PC-3 (cell line): ENCODE measurements at regions not wholly inside any gene's neighbourhood (a gene's known extent, or its start where the extent isn't known, plus 50 kb on each side); places are given as distances from the start of the nearest gene placed in this dataset.
"Not testable (repeated sequence)": the region's sequence is repeated elsewhere in the genome, so short reads cannot be mapped to it uniquely, and the experiment has no call there.

Source experiments
- ATAC-seq: fragments of 200-7000 bp; cut with Tn5 transposase; 2 replicates; pipeline ENCODE4 v1.9.1; 2020; ENCODE audit warnings: mild to moderate bottlenecking, moderate library complexity
- BruUV-seq: library from RNA; stranded (reverse); fragments of 400-500 nt; replicated peaks from 2 replicates; lab custom pipeline; 2021; lab: Mats Ljungman, UMichigan
- CTCF ChIA-PET: fragments of 300-600 bp; sonication (Branson Sonifier 250); formaldehyde crosslinking; loops from one replicate; lab custom pipeline; 2022; ENCODE audit warnings: antibody characterized with exemption; lab: Charles Lee
- POLR2A ChIA-PET: fragments of 300-600 bp; sonication (Branson Sonifier 250); formaldehyde crosslinking; loops from one replicate; lab custom pipeline; 2022; ENCODE audit warnings: antibody characterized with exemption; ENCODE audit not compliant: unreplicated experiment; lab: Charles Lee
- DNase-seq: peaks from one replicate; pipeline ENCODE4 v3.0.0-alpha.2; 2015
- H2AFZ ChIP-seq: fragments of 300-600 bp; sonication (generic); 2 replicates; pipeline ENCODE4 v1.6.0; 2016; ENCODE audit warnings: antibody characterized with exemption, low read length
- H3F3A ChIP-seq: fragments of 300-600 bp; sonication (generic); one replicate; pipeline ENCODE4 v1.6.0; 2017; ENCODE audit warnings: antibody characterized with exemption, low read length, control low read depth, mild to moderate bottlenecking; ENCODE audit not compliant: unreplicated experiment
- H3K27ac ChIP-seq: fragments of 300-600 bp; sonication (generic); 2 replicates; pipeline ENCODE4 v1.5.1; 2016; ENCODE audit warnings: mild to moderate bottlenecking, low read length
- H3K27me3 ChIP-seq: fragments of 300-600 bp; sonication (generic); 2 replicates; pipeline ENCODE4 v1.6.1; 2016; ENCODE audit warnings: low read length, mixed read lengths
- H3K36me3 ChIP-seq: fragments of 300-600 bp; sonication (generic); 2 replicates; pipeline ENCODE4 v1.6.1; 2016; ENCODE audit warnings: low read depth, mixed run types, low read length, mixed read lengths
- H3K4me1 ChIP-seq: fragments of 300-600 bp; sonication (generic); 2 replicates; pipeline ENCODE4 v1.5.1; 2016; ENCODE audit warnings: low read length; ENCODE audit not compliant: insufficient read depth
- H3K4me2 ChIP-seq: fragments of 300-600 bp; sonication (generic); 2 replicates; pipeline ENCODE4 v1.6.0; 2016; ENCODE audit warnings: low read length
- H3K4me3 ChIP-seq: fragments of 300-600 bp; sonication (generic); 2 replicates; pipeline ENCODE4 v1.5.1; 2016; ENCODE audit warnings: mild to moderate bottlenecking, low read length, mixed read lengths
- H3K79me2 ChIP-seq: fragments of 300-600 bp; sonication (generic); 2 replicates; pipeline ENCODE4 v1.6.1; 2017; ENCODE audit warnings: low read length, mixed read lengths
- H3K9ac ChIP-seq: fragments of 300-600 bp; sonication (generic); 2 replicates; pipeline ENCODE4 v1.6.0; 2016; ENCODE audit warnings: mild to moderate bottlenecking, low read length
- H3K9me2 ChIP-seq: fragments of 300-600 bp; sonication (generic); replicated peaks from 2 replicates; pipeline ENCODE4 v1.6.1; 2016; ENCODE audit warnings: mixed run types, low read length, mixed read lengths
- H3K9me3 ChIP-seq: fragments of 300-600 bp; sonication (generic); 2 replicates; pipeline ENCODE4 v1.6.1; 2016; ENCODE audit warnings: low read length, mixed read lengths
- H4K20me1 ChIP-seq: fragments of 300-600 bp; sonication (generic); 2 replicates; pipeline ENCODE4 v1.6.1; 2016; ENCODE audit warnings: low read length, mixed read lengths
- EZH2 ChIP-seq: fragments of 300-600 bp; sonication (generic); IDR thresholded peaks from one replicate; pipeline ENCODE4 v1.6.1; 2017; ENCODE audit warnings: antibody characterized with exemption, mild to moderate bottlenecking, low read length; ENCODE audit not compliant: unreplicated experiment
- EZH2phosphoT487 ChIP-seq: fragments of 300-600 bp; sonication (generic); IDR thresholded peaks from 2 replicates; pipeline ENCODE4 v1.6.1; 2018; ENCODE audit warnings: mild to moderate bottlenecking, antibody characterized with exemption, low read length, borderline replicate concordance
- intact Hi-C: fragments of 100-400 bp; cut with micrococcal nuclease; formaldehyde crosslinking; loops from 2 replicates; pipeline ENCODE4 v1.9.0; 2023
- TF ChIP-seq, protein P1 (sequence below): fragments of 300-600 bp; sonication (generic); conservative IDR thresholded peaks from 2 replicates; pipeline ENCODE4 v1.5.1; 2017; ENCODE audit warnings: antibody characterized with exemption, low read depth, mild to moderate bottlenecking, low read length

DNA sequence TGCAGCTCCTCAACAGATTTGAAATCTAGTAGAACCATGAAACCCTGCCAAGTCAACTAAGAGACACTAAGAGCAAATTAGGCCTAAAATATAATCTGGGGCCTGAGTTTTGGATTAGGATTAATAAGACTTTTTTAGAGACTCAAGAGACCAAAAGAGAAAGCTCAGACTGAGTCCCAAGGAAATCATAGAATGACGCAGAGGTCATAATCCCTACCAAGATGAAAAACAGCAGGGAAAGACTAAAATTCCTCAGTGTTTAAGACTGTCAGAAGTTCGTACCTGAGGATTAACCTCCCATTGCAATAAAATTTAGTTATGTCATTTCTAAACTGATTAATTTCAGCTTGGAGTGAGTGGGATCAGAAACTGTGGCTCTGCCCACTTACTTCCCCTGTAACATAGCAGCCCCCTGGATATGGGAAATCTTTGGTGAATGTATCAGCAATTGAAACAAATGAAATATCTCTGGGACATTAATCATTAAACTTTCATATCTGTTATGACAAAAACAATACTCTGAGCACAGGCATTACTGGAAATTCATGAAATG lies 200.3 kb downstream of the EDN1 start:
- Histone ChIP-seq H3K27me3 (no peaks in the 10 kb centered on the region), H3F3A (peaks cover 5% of the 10 kb centered on the region), H3K9ac (peak overlapping the region; percentile 12; the same call in 1 of the 2 replicates), H4K20me1 (no peaks in the 10 kb centered on the region), H2AFZ (no peak overlapping the region), H3K79me2 (no peaks in the 10 kb centered on the region), H3K36me3 (no peaks in the 10 kb centered on the region), H3K4me2 (peak overlapping the region; percentile 46), H3K9me3 (no peaks in the 10 kb centered on the region), H3K4me3 (no peak overlapping the region), H3K27ac (peak overlapping the region; percentile 84), H3K4me1 (peaks cover 39% of the 10 kb centered on the region), H3K9me2 (no peaks in the 10 kb centered on the region)
- CTCF ChIA-PET: no interaction called here
- BruUV-seq: no TSS peak
- intact Hi-C loops: loop anchor here (5.0 kb wide), 3 partner anchors 73 to 718 kb away; no protein-coding TSS in a partner anchor
- no peak for TF ChIP-seq EZH2phosphoT487
- no peak for TF ChIP-seq EZH2
- TF ChIP-seq, protein P1, sequence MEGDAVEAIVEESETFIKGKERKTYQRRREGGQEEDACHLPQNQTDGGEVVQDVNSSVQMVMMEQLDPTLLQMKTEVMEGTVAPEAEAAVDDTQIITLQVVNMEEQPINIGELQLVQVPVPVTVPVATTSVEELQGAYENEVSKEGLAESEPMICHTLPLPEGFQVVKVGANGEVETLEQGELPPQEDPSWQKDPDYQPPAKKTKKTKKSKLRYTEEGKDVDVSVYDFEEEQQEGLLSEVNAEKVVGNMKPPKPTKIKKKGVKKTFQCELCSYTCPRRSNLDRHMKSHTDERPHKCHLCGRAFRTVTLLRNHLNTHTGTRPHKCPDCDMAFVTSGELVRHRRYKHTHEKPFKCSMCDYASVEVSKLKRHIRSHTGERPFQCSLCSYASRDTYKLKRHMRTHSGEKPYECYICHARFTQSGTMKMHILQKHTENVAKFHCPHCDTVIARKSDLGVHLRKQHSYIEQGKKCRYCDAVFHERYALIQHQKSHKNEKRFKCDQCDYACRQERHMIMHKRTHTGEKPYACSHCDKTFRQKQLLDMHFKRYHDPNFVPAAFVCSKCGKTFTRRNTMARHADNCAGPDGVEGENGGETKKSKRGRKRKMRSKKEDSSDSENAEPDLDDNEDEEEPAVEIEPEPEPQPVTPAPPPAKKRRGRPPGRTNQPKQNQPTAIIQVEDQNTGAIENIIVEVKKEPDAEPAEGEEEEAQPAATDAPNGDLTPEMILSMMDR: no peak
- POLR2A ChIA-PET: no interaction called here
- ATAC-seq (no peak), DNase-seq (no peak)

DNA sequence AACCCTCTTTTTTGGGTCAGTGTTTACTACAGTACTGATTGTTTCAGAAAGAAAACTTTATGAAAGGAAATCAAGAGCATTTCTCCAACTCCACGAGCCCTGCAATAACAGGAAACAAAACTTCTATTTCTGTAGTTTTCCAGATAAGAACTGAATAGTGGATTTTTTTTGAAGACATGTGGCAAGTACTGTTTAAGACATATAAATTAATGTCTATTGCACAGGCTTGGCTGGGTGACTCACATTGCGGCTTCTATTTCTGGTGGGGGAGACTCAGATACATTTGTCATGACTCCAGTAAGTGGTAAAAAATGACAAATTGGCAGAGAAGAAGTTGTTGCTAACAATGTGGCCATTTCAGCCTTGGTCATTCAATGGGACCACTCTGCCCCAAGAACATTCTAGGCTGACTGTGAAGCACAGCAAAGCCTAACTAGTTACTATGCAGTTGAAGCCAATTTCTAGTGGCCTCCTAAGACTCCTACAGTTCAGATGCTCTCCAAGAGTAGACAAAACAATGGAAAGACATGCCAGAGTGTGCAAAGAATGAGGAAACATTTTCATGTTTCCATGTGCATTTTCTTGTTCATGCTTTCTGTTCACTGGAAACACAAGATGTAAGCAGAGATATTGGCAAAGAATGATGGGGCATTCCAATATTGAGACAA lies 200.9 kb downstream of the EDN1 start:
- CTCF ChIA-PET: no interaction called here

DNA sequence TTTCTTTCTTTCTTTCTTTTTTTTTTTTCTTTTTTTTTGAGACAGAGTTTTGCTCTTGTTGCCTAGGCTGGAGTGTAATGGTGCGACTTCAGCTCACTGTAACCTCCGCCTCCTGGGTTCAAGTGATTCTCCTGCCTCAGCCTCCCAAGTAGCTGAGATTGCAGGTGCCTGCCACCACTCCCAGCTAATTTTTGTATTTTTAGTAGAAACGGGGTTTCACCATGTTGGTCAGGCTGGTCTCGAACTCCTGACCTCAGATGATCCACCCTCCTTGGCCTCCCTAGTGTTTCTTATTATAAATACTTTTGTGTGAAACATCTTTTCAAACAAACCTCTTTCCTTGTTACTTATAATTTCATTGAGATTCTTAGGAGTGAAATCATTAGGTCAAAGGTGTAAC lies 202.8 kb downstream of the EDN1 start:
- H3K36me3 ChIP-seq, BruUV-seq, H3K9me3 ChIP-seq, H3K27me3 ChIP-seq, H2AFZ ChIP-seq, POLR2A ChIA-PET, DNase-seq, H3K79me2 ChIP-seq, ATAC-seq, H3K9ac ChIP-seq, H3K4me3 ChIP-seq, H4K20me1 ChIP-seq, H3F3A ChIP-seq, H3K9me2 ChIP-seq, CTCF ChIA-PET: not testable (repeated sequence)
- peak overlapping the region; percentile 24; the same call in 1 of the 2 replicates for H3K27ac ChIP-seq
- H3K4me2 ChIP-seq: peak overlapping the region; percentile 36; the same call in 1 of the 2 replicates
- intact Hi-C loops: loop anchor here (1.0 to 5.0 kb wide), 6 partner anchors 10 to 721 kb away; partner anchors contain the start of gene EDN1
- peaks cover 33% of the 10 kb centered on the region for H3K4me1 ChIP-seq

More for the DNA sequence above, 200.9 kb downstream of the EDN1 start:
- Histone ChIP-seq H3K36me3 (no peaks in the 10 kb centered on the region), H3F3A (peaks cover 5% of the 10 kb centered on the region), H3K4me2 (peak overlapping the region; percentile 46), H3K27me3 (no peaks in the 10 kb centered on the region), H3K79me2 (no peaks in the 10 kb centered on the region), H3K27ac (peak overlapping the region; percentile 84), H3K4me3 (no peak overlapping the region), H2AFZ (no peak overlapping the region), H3K9me2 (no peaks in the 10 kb centered on the region), H3K4me1 (peaks cover 33% of the 10 kb centered on the region), H3K9me3 (no peaks in the 10 kb centered on the region), H3K9ac (peak overlapping the region; percentile 12; the same call in 1 of the 2 replicates), H4K20me1 (no peaks in the 10 kb centered on the region)
- no TSS peak for BruUV-seq
- ATAC-seq (peak; percentile 72), DNase-seq (peak; percentile 94)
- POLR2A ChIA-PET: no interaction called here
- TF ChIP-seq EZH2phosphoT487 (no peak), EZH2 (no peak)
- TF ChIP-seq, protein P1: no peak
- intact Hi-C loops: loop anchor here (5.0 kb wide), 3 partner anchors 74 to 719 kb away; no protein-coding TSS in a partner anchor
